Kidney (tissue), 13 donors: ENCODE measurements at regions not wholly inside any gene's neighbourhood (a gene's known extent, or its start where the extent isn't known, plus 50 kb on each side); places are given as distances from the start of the nearest gene placed in this dataset.

ENCODE experiments used
- DNase-seq, 5 donors: peaks; one replicate each; pipeline ENCODE4 v3.0.0-alpha.2; 2013 to 2020
- FAIRE-seq: peaks from 2 replicates; lab custom pipeline; 2012; peaks lifted over from hg19 to GRCh38; lab: Jason Lieb, UNC
- H3K27ac ChIP-seq, 2 donors: one replicate each; pipeline ENCODE4 v1.7.0; 2013; ENCODE audit warnings: low read depth in 2 of 2, low read length in 2 of 2, inconsistent platforms in 1 of 2
- H3K27me3 ChIP-seq: one replicate; pipeline ENCODE4 v1.7.1; 2013; ENCODE audit warnings: low read length, inconsistent platforms; ENCODE audit not compliant: control insufficient read depth, insufficient read depth
- H3K36me3 ChIP-seq, 3 donors: one replicate each; pipeline versions ENCODE4 v1.7.0 to v1.7.1; 2013; ENCODE audit warnings: low read length in 3 of 3, control low read depth in 1 of 3, inconsistent platforms in 1 of 3; ENCODE audit not compliant: insufficient read depth in 3 of 3, control insufficient read depth in 2 of 3
- H3K4me1 ChIP-seq, 3 donors: one replicate each; pipeline versions ENCODE4 v1.7.0 to v1.7.1; 2013; ENCODE audit warnings: low read length in 3 of 3, inconsistent platforms in 1 of 3, low read depth in 1 of 3; ENCODE audit not compliant: control insufficient read depth in 2 of 3, insufficient read depth in 2 of 3
- H3K4me3 ChIP-seq, 3 donors: one replicate each; pipeline versions ENCODE4 v1.7.0 to v1.8.1; 2013; ENCODE audit warnings: low read length in 3 of 3, control low read depth in 1 of 3, inconsistent platforms in 1 of 3
- H3K9ac ChIP-seq, 3 donors: one replicate each; pipeline versions ENCODE4 v1.7.0 to v1.7.1; 2013; ENCODE audit warnings: low read length in 3 of 3, control low read depth in 1 of 3, inconsistent platforms in 1 of 3
- H3K9me3 ChIP-seq, 3 donors: one replicate each; pipeline versions ENCODE4 v1.7.0 to v1.7.1; 2013; ENCODE audit warnings: low read length in 3 of 3, control low read depth in 1 of 3, inconsistent platforms in 1 of 3; ENCODE audit not compliant: control insufficient read depth in 2 of 3, insufficient read depth in 1 of 3
- CTCF ChIP-seq: IDR thresholded peaks from 3 replicates; pipeline ENCODE4 v1.5.1; 2012; ENCODE audit warnings: mild to moderate bottlenecking, moderate library complexity, borderline replicate concordance; ENCODE audit not compliant: insufficient read depth; ENCODE audit errors: extremely low read depth
- intact Hi-C: fragments of 100-400 bp; cut with DNase I; formaldehyde crosslinking; loops from one replicate; pipeline ENCODE4 v1.11.1; 2022
- donor health status: control.
- donor health status: control.
- donor health status: control.
- donor health status: control.
- donor health status: control.
- donor health status: DM: yes; HTN: yes; CAD: no.
- donor health status: Normal renal cell carcinoma (clear cell type).

- no peak overlapping the region for H3K4me3 ChIP-seq
- no peaks in the 10 kb centered on the region for H3K9me3 ChIP-seq
- H3K9ac ChIP-seq, result no peak overlapping the region
- no peak for TF ChIP-seq CTCF
- no peaks in the 10 kb centered on the region for H3K27me3 ChIP-seq
- FAIRE-seq, result no peak
- no peak overlapping the region for H3K27ac ChIP-seq
- no peak for DNase-seq
- intact Hi-C loops, result no loop called here
- H3K4me1 ChIP-seq, result peaks cover 0 to 5% (median 0%) of the 10 kb centered on the region in 3 donors
- H3K36me3 ChIP-seq, result no peaks in the 10 kb centered on the region
Observed at GRCh38 chr5:72010430-72010829, 96.8 kb upstream of the MAP1B start.

- H3K4me3 ChIP-seq, result no peak overlapping the region
- no peaks in the 10 kb centered on the region for H3K27me3 ChIP-seq
- DNase-seq (no peak), FAIRE-seq (no peak)
- H3K9me3 ChIP-seq, result no peaks in the 10 kb centered on the region
- intact Hi-C loops, result no loop called here
- no peak overlapping the region for H3K27ac ChIP-seq
- peaks cover 0 to 5% (median 0%) of the 10 kb centered on the region in 3 donors for H3K4me1 ChIP-seq
- H3K36me3 ChIP-seq, result no peaks in the 10 kb centered on the region
- no peak for TF ChIP-seq CTCF
- H3K9ac ChIP-seq, result no peak overlapping the region
Observed at GRCh38 chr5:72012906-72013305, 94.4 kb upstream of the MAP1B start.

- FAIRE-seq (no peak), DNase-seq (peak in 4 of 5 donors; percentile 60 to 90 (median 80))
- H3K36me3 ChIP-seq, result no peaks in the 10 kb centered on the region
- no peak overlapping the region for H3K27ac ChIP-seq
- TF ChIP-seq CTCF, result no peak
- peaks cover 0 to 5% (median 0%) of the 10 kb centered on the region in 3 donors for H3K4me1 ChIP-seq
- no peaks in the 10 kb centered on the region for H3K27me3 ChIP-seq
- intact Hi-C loops, result no loop called here
- peaks cover 0 to 4% (median 0%) of the 10 kb centered on the region in 3 donors for H3K9me3 ChIP-seq
- H3K4me3 ChIP-seq, result no peak overlapping the region
- no peak overlapping the region for H3K9ac ChIP-seq
Observed at GRCh38 chr5:72013766-72014624, 93.3 kb upstream of the MAP1B start.
